HG03025 (cell line): ENCODE measurements at regions not wholly inside any gene's neighbourhood (a gene's known extent, or its start where the extent isn't known, plus 50 kb on each side); places are given as distances from the start of the nearest gene placed in this dataset.

Source experiments
- ATAC-seq: cut with Tn5 transposase; IDR thresholded peaks from one replicate; pipeline ENCODE4 v1.9.1; 2021; ENCODE audit warnings: mild to moderate bottlenecking, moderate library complexity; ENCODE audit not compliant: unreplicated experiment, low FRiP score

GRCh38 chr2:192265751-192266150 is 71.0 kb upstream of the TMEFF2 start:
- ATAC-seq = no peak

GRCh38 chr2:192254444-192254843 is 59.7 kb upstream of the TMEFF2 start:
- ATAC-seq = no peak

GRCh38 chr2:192253692-192254091 is 59.0 kb upstream of the TMEFF2 start:
- no peak for ATAC-seq

GRCh38 chr2:192250961-192251360 is 56.2 kb upstream of the TMEFF2 start:
- no peak for ATAC-seq

DNA sequence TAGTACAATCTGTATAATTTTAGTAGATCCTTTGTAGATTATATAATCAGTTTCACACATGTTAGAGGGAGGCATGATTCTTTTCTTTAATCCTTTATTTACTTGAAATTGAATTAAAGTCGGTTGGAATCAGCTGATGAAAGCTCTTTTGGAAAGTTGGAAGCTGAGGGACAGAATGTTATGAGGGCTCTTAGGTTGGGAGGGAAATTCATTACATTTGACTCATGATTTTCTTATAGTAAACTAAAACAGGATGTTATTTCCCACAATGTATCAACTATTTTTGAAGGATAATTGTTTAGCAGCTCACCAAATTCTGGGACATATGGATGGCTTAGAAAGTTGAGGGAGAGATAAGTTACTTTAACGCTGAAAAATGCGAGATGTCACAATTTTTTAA is 52.7 kb upstream of the TMEFF2 start:
- no peak for ATAC-seq

DNA sequence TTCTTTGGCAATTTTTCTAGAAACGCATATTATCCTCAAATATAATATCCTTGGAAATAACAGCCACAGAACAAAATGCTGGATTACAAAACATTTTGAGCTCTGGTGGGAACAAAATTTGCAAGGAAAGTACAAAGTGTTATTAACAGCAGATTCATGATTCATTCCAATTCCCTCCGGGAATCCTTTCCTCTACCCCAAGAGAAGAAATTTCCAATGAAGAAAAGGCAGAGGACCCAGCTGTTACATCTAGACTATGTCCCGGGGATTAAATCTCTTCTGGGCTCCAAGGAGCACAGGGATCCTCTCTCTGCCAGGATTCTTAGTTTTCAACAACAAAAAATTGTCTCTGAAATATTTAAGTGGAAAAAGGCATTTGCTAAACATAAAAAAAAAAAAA is 51.6 kb upstream of the TMEFF2 start:
- no peak for ATAC-seq

DNA sequence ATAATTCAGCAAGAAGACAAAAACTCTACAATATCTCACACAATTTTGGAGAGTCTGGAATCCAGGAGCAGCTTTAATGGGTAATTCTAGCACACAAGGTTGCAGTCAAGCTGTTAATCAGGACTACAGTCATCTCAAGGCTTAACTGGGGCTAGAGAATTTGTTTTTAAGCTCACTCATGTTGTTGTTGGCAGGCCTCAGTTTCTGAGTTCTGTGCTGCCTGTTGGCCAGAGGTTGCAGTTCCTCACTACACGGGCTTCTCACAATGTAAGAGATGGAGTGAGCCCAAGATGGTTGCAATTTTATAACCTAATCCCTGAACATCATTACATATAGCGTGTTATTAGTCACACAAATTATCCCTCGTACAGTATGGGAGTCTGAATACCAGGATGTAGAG is 50.6 kb upstream of the TMEFF2 start:
- ATAC-seq = no peak
